Thyroid gland (tissue), 4 donors: ENCODE measurements at regions not wholly inside any gene's neighbourhood (a gene's known extent, or its start where the extent isn't known, plus 50 kb on each side); places are given as distances from the start of the nearest gene placed in this dataset.

Experiments used
- POLR2A ChIP-seq, 2 donors: fragments of 450-650 bp; IDR thresholded peaks; one replicate each; pipeline ENCODE4 v1.6.1; 2017; ENCODE audit warnings: antibody characterized with exemption in 2 of 2, mild to moderate bottlenecking in 2 of 2, moderate library complexity in 1 of 2
- TF ChIP-seq, protein P1 (sequence below), 6 experiments: fragments of 200-600 bp in 3 of 6; fragments of 450-650 bp in 3 of 6; sonication (generic) in 3 of 6; IDR thresholded peaks; one replicate each; pipeline ENCODE4 v1.5.1; 2016 to 2019; ENCODE audit warnings: antibody characterized with exemption in 6 of 6, mild to moderate bottlenecking in 2 of 6, inconsistent platforms in 1 of 6, moderate library complexity in 1 of 6

DNA sequence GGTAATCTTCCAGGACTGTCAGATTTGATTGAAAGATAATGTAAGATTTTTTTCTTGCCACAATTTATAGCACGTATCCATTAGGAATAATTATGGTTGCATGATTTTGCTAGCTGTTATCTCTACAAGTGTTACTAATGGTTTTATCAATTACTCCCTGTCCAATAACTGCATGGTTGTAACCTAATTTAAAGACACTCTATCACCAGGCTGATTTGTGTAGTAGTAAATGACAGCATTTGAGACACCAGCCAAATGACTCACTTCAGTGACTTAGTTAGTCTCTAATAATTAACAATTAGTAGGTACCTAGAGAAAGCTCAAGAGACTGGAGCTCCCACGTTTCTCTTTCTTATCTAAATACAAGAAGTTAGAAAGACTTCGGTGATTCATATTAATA, 453.8 kb upstream of the POU3F2 start:
- TF ChIP-seq, protein P1, sequence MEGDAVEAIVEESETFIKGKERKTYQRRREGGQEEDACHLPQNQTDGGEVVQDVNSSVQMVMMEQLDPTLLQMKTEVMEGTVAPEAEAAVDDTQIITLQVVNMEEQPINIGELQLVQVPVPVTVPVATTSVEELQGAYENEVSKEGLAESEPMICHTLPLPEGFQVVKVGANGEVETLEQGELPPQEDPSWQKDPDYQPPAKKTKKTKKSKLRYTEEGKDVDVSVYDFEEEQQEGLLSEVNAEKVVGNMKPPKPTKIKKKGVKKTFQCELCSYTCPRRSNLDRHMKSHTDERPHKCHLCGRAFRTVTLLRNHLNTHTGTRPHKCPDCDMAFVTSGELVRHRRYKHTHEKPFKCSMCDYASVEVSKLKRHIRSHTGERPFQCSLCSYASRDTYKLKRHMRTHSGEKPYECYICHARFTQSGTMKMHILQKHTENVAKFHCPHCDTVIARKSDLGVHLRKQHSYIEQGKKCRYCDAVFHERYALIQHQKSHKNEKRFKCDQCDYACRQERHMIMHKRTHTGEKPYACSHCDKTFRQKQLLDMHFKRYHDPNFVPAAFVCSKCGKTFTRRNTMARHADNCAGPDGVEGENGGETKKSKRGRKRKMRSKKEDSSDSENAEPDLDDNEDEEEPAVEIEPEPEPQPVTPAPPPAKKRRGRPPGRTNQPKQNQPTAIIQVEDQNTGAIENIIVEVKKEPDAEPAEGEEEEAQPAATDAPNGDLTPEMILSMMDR (IDR thresholded peaks at IDR 0.05) = no peak
- no peak for TF ChIP-seq POLR2A (IDR thresholded peaks at IDR 0.05)
